LNCaP clone FGC (cell line): ENCODE measurements at regions not wholly inside any gene's neighbourhood (a gene's known extent, or its start where the extent isn't known, plus 50 kb on each side); places are given as distances from the start of the nearest gene placed in this dataset.
"Not testable (repeated sequence)": the region's sequence is repeated elsewhere in the genome, so short reads cannot be mapped to it uniquely, and the experiment has no call there.

Experiments used
- DNase-seq: peaks from one replicate; pipeline ENCODE4 v3.0.0-alpha.2; 2011; ENCODE audit warnings: low read depth
- H3K4me3 ChIP-seq: 2 replicates; pipeline ENCODE4 v1.5.1; 2011; ENCODE audit warnings: mild to moderate bottlenecking, low read depth, low read length, control low read depth
- CTCF ChIP-seq: IDR thresholded peaks from 2 replicates; pipeline ENCODE4 v1.5.1; 2012; ENCODE audit warnings: mild to moderate bottlenecking; ENCODE audit not compliant: control insufficient read depth, insufficient read depth; ENCODE audit errors: extremely low read depth

GRCh38 chr22:22820076-22820475 lies 67.5 kb upstream of the IGLL5 start:
- no peak for TF ChIP-seq CTCF
- H3K4me3 ChIP-seq = no peak overlapping the region
- DNase-seq = no peak

- no peak for TF ChIP-seq CTCF
- DNase-seq = no peak
- no peak overlapping the region for H3K4me3 ChIP-seq
Measured at GRCh38 chr22:22820626-22821025, 67.0 kb upstream of the IGLL5 start.

GRCh38 chr22:22821340-22821739 lies 66.3 kb upstream of the IGLL5 start:
- no peak for DNase-seq
- TF ChIP-seq CTCF = no peak

GRCh38 chr22:22822106-22822505 lies 65.5 kb upstream of the IGLL5 start:
- DNase-seq = no peak
- TF ChIP-seq CTCF = no peak
- no peak overlapping the region for H3K4me3 ChIP-seq

More at GRCh38 chr22:22821340-22821739, 66.3 kb upstream of the IGLL5 start:
- H3K4me3 ChIP-seq = no peak overlapping the region

GRCh38 chr22:22822553-22822952 lies 65.1 kb upstream of the IGLL5 start:
- not testable (repeated sequence) for H3K4me3 ChIP-seq

GRCh38 chr22:22823131-22823810 lies 64.3 kb upstream of the IGLL5 start:
- no peak overlapping the region for H3K4me3 ChIP-seq
- no peak for TF ChIP-seq CTCF
- DNase-seq = no peak

More at GRCh38 chr22:22822553-22822952, 65.1 kb upstream of the IGLL5 start:
- not testable (repeated sequence) for DNase-seq

GRCh38 chr22:22824340-22825212 lies 63.0 kb upstream of the IGLL5 start:
- no peak overlapping the region for H3K4me3 ChIP-seq
- no peak for TF ChIP-seq CTCF
- DNase-seq = no peak
